Progenitor cell of endocrine pancreas (in vitro differentiated cells): ENCODE measurements at regions not wholly inside any gene's neighbourhood (a gene's known extent, or its start where the extent isn't known, plus 50 kb on each side); places are given as distances from the start of the nearest gene placed in this dataset.

ENCODE experiments used
- DNase-seq: peaks from one replicate; pipeline ENCODE4 v3.0.0; 2021; ENCODE audit warnings: low spot score; ENCODE audit not compliant: unreplicated experiment
- H3K27ac Mint-ChIP-seq: 2 replicates; pipeline ENCODE4 v1.8.0; 2021; ENCODE audit warnings: mild to moderate bottlenecking, moderate library complexity, mixed read lengths
- H3K27me3 Mint-ChIP-seq: 2 replicates; pipeline ENCODE4 v1.8.0; 2021; ENCODE audit warnings: mixed read lengths
- H3K36me3 Mint-ChIP-seq: 2 replicates; pipeline ENCODE4 v1.8.0; 2022; ENCODE audit warnings: mixed read lengths; ENCODE audit not compliant: insufficient read depth
- H3K4me1 Mint-ChIP-seq: 2 replicates; pipeline ENCODE4 v1.8.0; 2021; ENCODE audit warnings: low read depth, mixed read lengths
- H3K4me3 Mint-ChIP-seq: 2 replicates; pipeline ENCODE4 v1.8.0; 2021; ENCODE audit warnings: low read depth, mild to moderate bottlenecking, moderate library complexity, mixed read lengths
- H3K9me3 Mint-ChIP-seq: 2 replicates; pipeline ENCODE4 v1.8.0; 2021; ENCODE audit warnings: low read depth, mixed read lengths
- TF ChIP-seq, protein P1 (sequence below): fragments of 200-600 bp; sonication (generic); IDR thresholded peaks from one replicate; pipeline ENCODE4 v1.5.0; 2021; ENCODE audit warnings: antibody characterized with exemption, mild to moderate bottlenecking; ENCODE audit not compliant: unreplicated experiment

DNA sequence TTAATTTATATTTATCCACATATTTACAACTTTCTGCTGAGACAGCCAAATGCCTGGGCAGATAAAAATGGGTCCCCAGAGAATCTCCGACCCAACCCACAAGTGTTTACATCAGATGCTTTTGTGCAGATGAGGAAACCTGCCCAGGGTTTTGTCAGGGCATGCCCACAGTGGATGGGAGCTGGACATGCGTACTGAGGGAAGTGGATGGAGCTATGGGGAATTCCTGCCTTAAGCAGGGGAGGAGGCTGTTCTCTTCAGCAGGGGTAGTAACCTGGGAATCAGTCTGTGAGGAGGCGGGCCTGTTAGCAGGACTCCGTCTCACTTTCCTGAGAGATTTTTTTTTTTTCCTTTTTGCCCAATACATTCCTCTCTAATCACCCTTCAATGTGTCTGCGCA, 122.9 kb downstream of the RFC3 start:
- Mint-ChIP-seq H3K9me3 (no peaks in the 10 kb centered on the region), H3K27me3 (no peaks in the 10 kb centered on the region), H3K4me1 (peaks cover 8% of the 10 kb centered on the region), H3K27ac (no peak overlapping the region), H3K4me3 (no peak overlapping the region), H3K36me3 (no peaks in the 10 kb centered on the region)
- TF ChIP-seq, protein P1, sequence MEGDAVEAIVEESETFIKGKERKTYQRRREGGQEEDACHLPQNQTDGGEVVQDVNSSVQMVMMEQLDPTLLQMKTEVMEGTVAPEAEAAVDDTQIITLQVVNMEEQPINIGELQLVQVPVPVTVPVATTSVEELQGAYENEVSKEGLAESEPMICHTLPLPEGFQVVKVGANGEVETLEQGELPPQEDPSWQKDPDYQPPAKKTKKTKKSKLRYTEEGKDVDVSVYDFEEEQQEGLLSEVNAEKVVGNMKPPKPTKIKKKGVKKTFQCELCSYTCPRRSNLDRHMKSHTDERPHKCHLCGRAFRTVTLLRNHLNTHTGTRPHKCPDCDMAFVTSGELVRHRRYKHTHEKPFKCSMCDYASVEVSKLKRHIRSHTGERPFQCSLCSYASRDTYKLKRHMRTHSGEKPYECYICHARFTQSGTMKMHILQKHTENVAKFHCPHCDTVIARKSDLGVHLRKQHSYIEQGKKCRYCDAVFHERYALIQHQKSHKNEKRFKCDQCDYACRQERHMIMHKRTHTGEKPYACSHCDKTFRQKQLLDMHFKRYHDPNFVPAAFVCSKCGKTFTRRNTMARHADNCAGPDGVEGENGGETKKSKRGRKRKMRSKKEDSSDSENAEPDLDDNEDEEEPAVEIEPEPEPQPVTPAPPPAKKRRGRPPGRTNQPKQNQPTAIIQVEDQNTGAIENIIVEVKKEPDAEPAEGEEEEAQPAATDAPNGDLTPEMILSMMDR = no peak
- no peak for DNase-seq

DNA sequence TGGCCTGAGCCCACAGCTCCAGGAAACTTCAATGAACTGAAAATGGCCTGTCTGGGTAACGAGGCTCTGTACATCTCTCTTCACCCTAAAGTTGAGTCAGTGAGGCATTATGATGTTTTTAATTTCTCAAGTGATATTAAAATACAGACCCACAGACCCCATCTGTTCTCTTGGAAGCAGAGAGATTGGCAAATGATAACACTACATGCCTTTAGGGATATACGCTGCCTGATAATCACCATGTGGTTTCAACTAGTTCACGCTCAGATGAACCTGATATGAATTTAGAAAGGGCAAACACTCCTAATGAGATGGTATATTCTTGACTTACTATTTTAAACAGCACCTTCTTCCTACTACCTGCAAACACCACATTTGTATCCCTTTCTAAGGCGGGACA, 127.5 kb downstream of the RFC3 start:
- Mint-ChIP-seq H3K4me3 (no peak overlapping the region), H3K4me1 (peaks cover 1% of the 10 kb centered on the region), H3K9me3 (no peaks in the 10 kb centered on the region), H3K36me3 (peaks cover 1% of the 10 kb centered on the region), H3K27ac (no peak overlapping the region), H3K27me3 (no peaks in the 10 kb centered on the region)
- TF ChIP-seq, protein P1 = no peak
- DNase-seq = no peak

- no peaks in the 10 kb centered on the region for H3K36me3 Mint-ChIP-seq
- H3K4me1 Mint-ChIP-seq = no peaks in the 10 kb centered on the region
- no peaks in the 10 kb centered on the region for H3K27me3 Mint-ChIP-seq
These were observed 135.3 kb downstream of the RFC3 start for GRCh38 chr13:33953203-33953602.

GRCh38 chr13:33953781-33954180, 135.8 kb downstream of the RFC3 start:
- Mint-ChIP-seq H3K9me3 (no peaks in the 10 kb centered on the region), H3K4me1 (no peaks in the 10 kb centered on the region), H3K27ac (no peak overlapping the region), H3K4me3 (no peak overlapping the region), H3K36me3 (no peaks in the 10 kb centered on the region), H3K27me3 (no peaks in the 10 kb centered on the region)
- DNase-seq = no peak
- TF ChIP-seq, protein P1 = no peak

More at GRCh38 chr13:33953203-33953602, 135.3 kb downstream of the RFC3 start:
- H3K9me3 Mint-ChIP-seq = no peaks in the 10 kb centered on the region
- no peak overlapping the region for H3K27ac Mint-ChIP-seq
- TF ChIP-seq, protein P1 = no peak
- no peak overlapping the region for H3K4me3 Mint-ChIP-seq
- DNase-seq = no peak

DNA sequence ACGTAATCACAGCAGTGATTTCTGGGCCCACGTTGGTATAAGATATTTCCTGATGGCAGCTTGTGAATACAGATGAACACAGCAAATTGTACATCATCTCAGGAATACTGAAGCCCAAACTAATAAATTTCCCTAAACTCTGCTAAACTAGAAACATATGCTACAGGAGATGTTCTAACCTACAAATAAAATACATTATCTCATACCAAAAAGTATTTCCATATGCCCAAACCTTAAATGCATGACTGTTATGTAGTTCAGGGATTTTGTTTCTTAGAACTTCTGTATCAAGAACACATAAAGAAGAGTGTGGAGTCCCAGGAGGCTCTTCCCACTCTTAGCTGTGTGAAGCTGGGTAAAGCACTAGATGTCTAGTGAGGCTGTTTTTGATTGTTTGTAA, 138.4 kb downstream of the RFC3 start:
- H3K4me1 Mint-ChIP-seq = no peaks in the 10 kb centered on the region
- no peaks in the 10 kb centered on the region for H3K36me3 Mint-ChIP-seq
- H3K4me3 Mint-ChIP-seq = no peak overlapping the region
- no peaks in the 10 kb centered on the region for H3K27me3 Mint-ChIP-seq
- H3K9me3 Mint-ChIP-seq = no peaks in the 10 kb centered on the region
- H3K27ac Mint-ChIP-seq = no peak overlapping the region
- TF ChIP-seq, protein P1 = no peak
- DNase-seq = no peak
